H1 (cell line): ENCODE measurements at regions not wholly inside any gene's neighbourhood (a gene's known extent, or its start where the extent isn't known, plus 50 kb on each side); places are given as distances from the start of the nearest gene placed in this dataset.

Source experiments
- CTCF ChIA-PET: fragments of 300-600 bp; sonication (Branson Sonifier 250); formaldehyde crosslinking; loops from one replicate; lab custom pipeline; 2021; ENCODE audit not compliant: partially characterized antibody; lab: Charles Lee
- POLR2A ChIA-PET: fragments of 300-600 bp; sonication (Branson Sonifier 250); formaldehyde crosslinking; loops from one replicate; lab custom pipeline; 2021; ENCODE audit warnings: inconsistent platforms; ENCODE audit not compliant: partially characterized antibody; lab: Charles Lee
- DNase-seq, 2 experiments: peaks; one replicate each; pipeline versions ENCODE4 v3.0.0 to v3.0.0-alpha.2; 2010 to 2022; ENCODE audit warnings: low spot score in 2 of 2, low read depth in 1 of 2, mixed read lengths in 1 of 2
- FAIRE-seq: peaks from 2 replicates; lab custom pipeline; 2011; peaks lifted over from hg19 to GRCh38; lab: Jason Lieb, UNC
- H2AFZ ChIP-seq: 2 replicates; pipeline ENCODE4 v1.8.1; 2012; ENCODE audit warnings: low read length, inconsistent platforms
- H2AK5ac ChIP-seq: 2 replicates; pipeline ENCODE4 v1.6.1; 2013; ENCODE audit warnings: low read depth, low read length
- H2BK120ac ChIP-seq: replicated peaks from 2 replicates; pipeline ENCODE3; 2013; ENCODE audit warnings: low read depth, low read length, inconsistent platforms
- H2BK12ac ChIP-seq: 2 replicates; pipeline ENCODE4 v1.6.1; 2013; ENCODE audit warnings: low read depth, low read length
- H2BK15ac ChIP-seq: 2 replicates; pipeline ENCODE4 v1.6.1; 2013; ENCODE audit warnings: low read length
- H2BK20ac ChIP-seq: 2 replicates; pipeline ENCODE4 v1.6.1; 2013; ENCODE audit warnings: low read length
- H2BK5ac ChIP-seq: 2 replicates; pipeline ENCODE4 v1.6.1; 2013; ENCODE audit warnings: low read depth, low read length
- H3K14ac ChIP-seq: 2 replicates; pipeline ENCODE4 v1.6.1; 2013; ENCODE audit warnings: inconsistent platforms; ENCODE audit not compliant: insufficient read length
- H3K18ac ChIP-seq: 2 replicates; pipeline ENCODE4 v1.6.1; 2013; ENCODE audit warnings: low read length; ENCODE audit errors: extremely low read depth
- H3K23ac ChIP-seq: 2 replicates; pipeline ENCODE4 v1.6.1; 2013; ENCODE audit warnings: inconsistent platforms; ENCODE audit not compliant: insufficient read length
- H3K23me2 ChIP-seq: 2 replicates; pipeline ENCODE4 v1.6.1; 2013; ENCODE audit warnings: low read depth, low read length
- H3K27ac ChIP-seq: 2 replicates; pipeline ENCODE4 v1.6.1; 2011; ENCODE audit warnings: low read depth, low read length, inconsistent platforms
- H3K27me3 ChIP-seq, 4 experiments: replicated peaks in 1 of 4; 1 replicate in 1 of 4; 2 replicates in 3 of 4; pipeline versions ENCODE4 v1.6.1 to v1.8.1; 2011 to 2013; ENCODE audit warnings: low read length in 3 of 4, mild to moderate bottlenecking in 3 of 4, inconsistent platforms in 2 of 4, mixed read lengths in 2 of 4, moderate library complexity in 1 of 4; ENCODE audit not compliant: control insufficient read depth in 3 of 4, insufficient read depth in 3 of 4; ENCODE audit errors: extremely low read depth in 1 of 4
- H3K36me3 ChIP-seq, 4 experiments: 2 replicates each; pipeline versions ENCODE4 v1.6.1 to v1.8.1; 2011 to 2013; ENCODE audit warnings: mild to moderate bottlenecking in 4 of 4, low read length in 3 of 4, moderate library complexity in 2 of 4, control low read depth in 1 of 4, inconsistent platforms in 1 of 4; ENCODE audit not compliant: insufficient read depth in 4 of 4, control insufficient read depth in 2 of 4
- H3K4ac ChIP-seq: replicated peaks from 2 replicates; pipeline ENCODE3; 2013; ENCODE audit warnings: low read length, low read depth, mixed read lengths, inconsistent platforms; ENCODE audit not compliant: insufficient read length
- H3K4me1 ChIP-seq, 4 experiments: replicated peaks in 1 of 4; 1 replicate in 1 of 4; 2 replicates in 3 of 4; pipeline versions ENCODE4 v1.6.1 to v1.8.1; 2011 to 2013; ENCODE audit warnings: low read length in 3 of 4, inconsistent platforms in 2 of 4, mixed read lengths in 1 of 4; ENCODE audit not compliant: insufficient read depth in 4 of 4, control insufficient read depth in 3 of 4
- H3K4me2 ChIP-seq, 2 experiments: 2 replicates each; pipeline versions ENCODE4 v1.6.1 to v1.8.1; 2011 to 2013; ENCODE audit warnings: low read depth in 2 of 2, low read length in 2 of 2, control low read depth in 1 of 2, inconsistent platforms in 1 of 2, mild to moderate bottlenecking in 1 of 2; ENCODE audit not compliant: insufficient read depth in 1 of 2
- H3K4me3 ChIP-seq, 4 experiments: fragments of 200-600, 300-600 bp in 1 of 4; sonication (generic), shearing (Covaris generic), sonication (Bioruptor Twin) in 1 of 4; 2 replicates each; pipeline versions ENCODE4 v1.5.1 to v1.8.1; 2011 to 2016; ENCODE audit warnings: low read length in 4 of 4, low read depth in 3 of 4, control low read depth in 2 of 4, inconsistent platforms in 2 of 4, mild to moderate bottlenecking in 2 of 4, mixed read lengths in 1 of 4, moderate library complexity in 1 of 4; ENCODE audit not compliant: insufficient read depth in 2 of 4; ENCODE audit errors: extremely low read depth in 1 of 4
- H3K56ac ChIP-seq: replicated peaks from 2 replicates; pipeline ENCODE3; 2013; ENCODE audit warnings: low read depth, mild to moderate bottlenecking, mixed read lengths, low read length, inconsistent platforms; ENCODE audit not compliant: insufficient read length
- H3K79me1 ChIP-seq: 2 replicates; pipeline ENCODE4 v1.6.1; 2013; ENCODE audit warnings: low read depth, low read length, control low read depth
- H3K79me2 ChIP-seq, 2 experiments: 2 replicates each; pipeline versions ENCODE4 v1.6.1 to v1.8.1; 2012 to 2013; ENCODE audit warnings: low read length in 2 of 2, mild to moderate bottlenecking in 2 of 2, inconsistent platforms in 1 of 2; ENCODE audit not compliant: insufficient read depth in 2 of 2, control insufficient read depth in 1 of 2
- H3K9ac ChIP-seq, 4 experiments: replicated peaks in 1 of 4; 1 replicate in 1 of 4; 2 replicates in 3 of 4; pipeline versions ENCODE4 v1.6.1 to v1.8.1; 2011 to 2013; ENCODE audit warnings: low read depth in 3 of 4, low read length in 3 of 4, control low read depth in 2 of 4, mild to moderate bottlenecking in 2 of 4, moderate library complexity in 2 of 4, inconsistent platforms in 1 of 4; ENCODE audit errors: extremely low read depth in 1 of 4
- H3K9me3 ChIP-seq, 2 experiments: 2 replicates each; pipeline versions ENCODE4 v1.6.1 to v1.8.1; 2012 to 2013; ENCODE audit warnings: mild to moderate bottlenecking in 2 of 2, moderate library complexity in 2 of 2, control low read depth in 1 of 2, inconsistent platforms in 1 of 2, low read depth in 1 of 2, low read length in 1 of 2, mixed read lengths in 1 of 2; ENCODE audit not compliant: insufficient read depth in 2 of 2
- H4K20me1 ChIP-seq, 2 experiments: replicated peaks in 1 of 2; 2 replicates each; pipeline versions ENCODE3 to v1.8.1; 2011 to 2013; ENCODE audit warnings: inconsistent platforms in 2 of 2, low read length in 2 of 2, mild to moderate bottlenecking in 1 of 2; ENCODE audit not compliant: insufficient read depth in 2 of 2, control insufficient read depth in 1 of 2
- H4K5ac ChIP-seq: 2 replicates; pipeline ENCODE4 v1.6.1; 2013; ENCODE audit warnings: low read length, low read depth, mixed read lengths, inconsistent platforms; ENCODE audit not compliant: insufficient read length
- H4K8ac ChIP-seq: 2 replicates; pipeline ENCODE4 v1.8.0; 2013; ENCODE audit warnings: mild to moderate bottlenecking, moderate library complexity, low read length, inconsistent platforms; ENCODE audit not compliant: insufficient read depth; ENCODE audit errors: extremely low read depth
- H4K91ac ChIP-seq: replicated peaks from 2 replicates; pipeline ENCODE3; 2013; ENCODE audit warnings: low read length, mixed read lengths, inconsistent platforms; ENCODE audit not compliant: insufficient read length
- BACH1 ChIP-seq: IDR thresholded peaks from 2 replicates; pipeline ENCODE4 v1.6.1; 2012; ENCODE audit warnings: low read length, improper control_type of control experiment
- CHD2 ChIP-seq: IDR thresholded peaks from 2 replicates; pipeline ENCODE4 v1.6.1; 2012; ENCODE audit warnings: low read length, improper control_type of control experiment
- HDAC6 ChIP-seq: IDR thresholded peaks from one replicate; pipeline ENCODE4 v1.7.1; 2012; ENCODE audit warnings: low read depth, mild to moderate bottlenecking, inconsistent platforms, low read length, moderate library complexity
- POU5F1 ChIP-seq: IDR thresholded peaks from 2 replicates; pipeline ENCODE4 v1.6.1; 2011; ENCODE audit warnings: low read depth, mild to moderate bottlenecking, low read length, moderate library complexity
- SIX5 ChIP-seq: IDR thresholded peaks from 2 replicates; pipeline ENCODE4 v1.6.1; 2011; ENCODE audit warnings: mild to moderate bottlenecking, low read depth, low read length
- TAF7 ChIP-seq: optimal IDR thresholded peaks from 2 replicates; pipeline ENCODE3; 2011; ENCODE audit warnings: low read depth, mild to moderate bottlenecking, inconsistent platforms, low read length, moderate library complexity, borderline replicate concordance

GRCh38 chr13:72505376-72505775 lies 222.1 kb downstream of the MZT1 start:
- Histone ChIP-seq H3K27ac (no peak overlapping the region), H3K9me3 (no peaks in the 10 kb centered on the region), H2BK15ac (no peak overlapping the region), H3K79me2 (no peaks in the 10 kb centered on the region), H2AFZ (no peak overlapping the region), H2BK120ac (no peak overlapping the region), H3K4me2 (no peak overlapping the region), H4K8ac (no peak overlapping the region), H2BK20ac (no peak overlapping the region), H3K36me3 (no peaks in the 10 kb centered on the region), H3K4me3 (no peak overlapping the region), H2BK5ac (no peak overlapping the region), H2AK5ac (no peak overlapping the region), H4K91ac (no peak overlapping the region), H3K23ac (no peak overlapping the region), H3K4ac (no peak overlapping the region), H3K56ac (no peak overlapping the region), H3K23me2 (no peaks in the 10 kb centered on the region), H4K5ac (no peak overlapping the region), H3K14ac (no peak overlapping the region), H3K4me1 (no peaks in the 10 kb centered on the region), H3K79me1 (no peaks in the 10 kb centered on the region), H3K18ac (no peak overlapping the region), H3K9ac (no peak overlapping the region), H3K27me3 (no peaks in the 10 kb centered on the region), H4K20me1 (no peaks in the 10 kb centered on the region), H2BK12ac (no peak overlapping the region)
- ChIA-PET CTCF (interaction anchor here (1.3 kb wide), 1 partner anchor 13 kb away, joined by 3 read pairs; no protein-coding TSS in a partner anchor), POLR2A (no interaction called here)
- FAIRE-seq (no peak), DNase-seq (no peak)
- TF ChIP-seq SIX5 = no peak
- TF ChIP-seq TAF7 = no peak
- TF ChIP-seq BACH1 = no peak
- TF ChIP-seq HDAC6 = no peak
- no peak for TF ChIP-seq CHD2
- TF ChIP-seq POU5F1 = no peak
